Forelimb muscle (tissue), 1 donor: ENCODE measurements at regions not wholly inside any gene's neighbourhood (a gene's known extent, or its start where the extent isn't known, plus 50 kb on each side); places are given as distances from the start of the nearest gene placed in this dataset.
A peak's percentile ranks its signal among the peaks of the same experiment; 100 is the strongest.
"Not testable (repeated sequence)": the region's sequence is repeated elsewhere in the genome, so short reads cannot be mapped to it uniquely, and the experiment has no call there.

Source experiments
- DNase-seq: peaks from one replicate; pipeline ENCODE4 v3.0.0-alpha.2; 2013; ENCODE audit warnings: low read depth

DNA sequence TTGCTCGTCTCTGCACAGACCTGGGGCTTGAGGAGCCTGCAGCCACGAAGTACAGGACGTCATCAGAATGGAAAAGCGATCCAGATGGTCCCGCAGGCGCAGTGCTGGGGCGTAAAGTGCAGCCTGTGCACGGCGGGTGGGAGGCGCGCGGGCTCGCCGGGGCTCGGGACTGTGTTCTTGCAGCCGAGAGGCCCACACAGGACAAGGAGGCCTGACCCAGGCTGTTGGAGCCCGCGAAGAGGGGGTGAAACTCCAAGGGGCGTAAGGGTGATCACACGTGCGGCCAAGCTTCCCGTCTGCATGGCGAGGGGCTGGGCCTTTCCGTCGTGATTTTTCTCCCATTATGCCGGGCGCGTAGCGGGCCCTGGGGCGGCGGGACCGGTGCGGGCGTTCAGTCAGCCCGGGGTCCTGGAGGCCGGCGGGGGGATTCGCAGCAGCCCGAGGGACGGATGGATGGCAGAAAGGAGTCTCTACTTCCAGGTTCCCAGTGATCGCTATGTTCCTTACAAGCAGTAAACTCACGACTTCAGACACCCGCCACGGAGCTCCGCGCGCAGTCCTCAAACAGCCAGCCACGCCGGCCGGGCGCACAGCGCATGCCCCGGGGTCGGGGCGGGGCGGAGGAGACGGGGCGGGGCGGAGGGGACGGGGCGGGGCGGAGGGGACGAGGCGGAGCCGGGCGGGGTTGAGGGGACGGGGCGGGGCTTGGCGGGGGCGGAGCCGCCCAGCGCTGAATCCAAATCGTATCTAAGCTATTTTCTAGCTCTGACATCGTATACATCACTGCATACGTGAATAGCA, 141.0 kb upstream of the KCNJ18 start:
- DNase-seq = peak; percentile 66

DNA sequence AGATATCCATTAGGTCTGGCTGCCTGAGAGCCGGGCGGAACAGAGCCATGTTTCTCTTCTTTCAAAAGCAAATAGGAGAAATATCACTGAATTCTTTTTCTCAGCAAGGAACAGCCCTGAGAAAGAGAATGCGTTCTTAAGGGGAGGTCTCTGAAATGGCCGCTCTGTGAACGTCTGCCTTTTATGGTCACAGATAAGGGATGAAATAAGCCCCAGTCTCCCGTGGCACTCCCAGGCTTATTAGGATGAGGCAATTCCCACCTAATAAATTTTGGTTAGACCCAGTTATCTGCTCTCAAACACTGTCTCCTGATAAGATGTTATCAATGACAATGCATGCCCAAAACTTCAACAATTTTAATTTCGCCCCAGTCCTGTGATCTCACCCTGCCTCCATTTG, 133.4 kb upstream of the KCNJ18 start:
- not testable (repeated sequence) for DNase-seq

DNA sequence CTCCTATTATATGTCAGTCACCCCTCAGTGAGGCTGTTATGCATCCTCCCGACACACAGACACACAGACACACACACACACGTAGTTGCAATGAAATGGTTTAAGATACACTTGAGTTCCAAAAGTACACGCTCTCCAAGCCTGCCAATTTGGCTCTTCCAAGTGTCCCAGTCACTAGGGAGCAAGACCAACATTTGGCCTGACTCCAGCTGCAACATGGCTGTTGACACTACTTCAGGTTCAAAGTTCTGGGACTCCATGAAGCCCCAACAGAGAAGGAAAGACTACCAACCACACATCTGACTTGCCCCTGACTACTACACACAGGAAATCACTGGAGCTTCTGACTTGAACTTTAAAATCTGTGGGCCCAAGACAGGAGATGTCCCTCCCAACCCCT, 128.1 kb upstream of the KCNJ18 start:
- DNase-seq = no peak

DNA sequence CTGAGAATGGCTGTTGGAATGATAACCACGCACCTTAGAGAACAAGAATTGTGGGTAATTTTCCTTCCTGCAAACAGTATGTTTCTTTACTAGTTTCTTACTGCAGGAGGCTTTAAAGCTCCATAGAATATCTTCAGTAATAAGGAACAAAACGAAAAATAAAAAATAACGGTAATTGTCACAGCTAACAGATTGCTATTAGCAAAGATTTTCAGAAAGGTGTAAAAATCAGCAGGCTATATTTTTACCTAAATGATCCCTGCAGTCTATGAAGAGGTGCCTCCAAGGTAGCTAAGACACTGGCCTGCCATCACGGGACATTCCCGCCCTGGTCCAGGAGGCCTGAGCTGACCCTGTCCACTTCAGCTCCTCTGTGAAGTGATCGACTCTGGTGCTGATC, 127.6 kb upstream of the KCNJ18 start:
- DNase-seq = not testable (repeated sequence)

DNA sequence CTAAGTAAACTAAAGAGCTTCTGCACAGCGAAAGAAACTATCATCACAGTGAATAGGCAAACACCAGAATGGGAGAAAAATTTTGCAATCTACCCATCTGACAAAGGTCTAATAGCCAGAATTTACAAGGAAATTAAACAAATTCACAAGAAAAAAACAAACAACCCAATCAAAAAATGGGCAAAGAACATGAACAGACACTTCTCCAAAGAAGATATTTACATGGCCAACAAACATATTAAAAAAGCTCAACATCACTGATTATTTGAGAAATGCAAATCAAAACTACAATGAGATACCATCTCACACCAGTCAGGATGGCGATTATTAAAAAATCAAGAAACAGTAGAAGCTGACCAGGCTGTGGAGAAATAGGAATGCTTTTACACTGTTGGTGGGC, 121.9 kb upstream of the KCNJ18 start:
- DNase-seq = not testable (repeated sequence)

DNA sequence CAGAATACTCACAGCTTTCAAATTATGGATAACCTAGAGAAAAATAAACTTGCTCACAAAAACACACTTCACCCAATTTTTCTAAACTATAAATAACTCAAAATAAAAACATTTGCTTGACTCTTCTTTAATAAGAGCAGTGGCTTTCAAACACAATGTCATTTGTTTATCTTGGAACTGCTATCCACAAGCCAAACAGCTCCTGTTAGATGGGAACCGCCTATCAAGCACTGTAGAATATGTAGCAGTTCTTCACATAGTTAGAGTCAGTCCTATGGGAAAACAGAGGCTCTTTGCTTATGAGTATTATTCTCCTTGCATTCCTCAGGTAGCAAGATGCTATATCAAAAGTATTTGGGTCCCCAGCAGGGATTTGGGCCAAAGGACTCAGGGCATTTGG, 120.2 kb upstream of the KCNJ18 start:
- DNase-seq = not testable (repeated sequence)

DNA sequence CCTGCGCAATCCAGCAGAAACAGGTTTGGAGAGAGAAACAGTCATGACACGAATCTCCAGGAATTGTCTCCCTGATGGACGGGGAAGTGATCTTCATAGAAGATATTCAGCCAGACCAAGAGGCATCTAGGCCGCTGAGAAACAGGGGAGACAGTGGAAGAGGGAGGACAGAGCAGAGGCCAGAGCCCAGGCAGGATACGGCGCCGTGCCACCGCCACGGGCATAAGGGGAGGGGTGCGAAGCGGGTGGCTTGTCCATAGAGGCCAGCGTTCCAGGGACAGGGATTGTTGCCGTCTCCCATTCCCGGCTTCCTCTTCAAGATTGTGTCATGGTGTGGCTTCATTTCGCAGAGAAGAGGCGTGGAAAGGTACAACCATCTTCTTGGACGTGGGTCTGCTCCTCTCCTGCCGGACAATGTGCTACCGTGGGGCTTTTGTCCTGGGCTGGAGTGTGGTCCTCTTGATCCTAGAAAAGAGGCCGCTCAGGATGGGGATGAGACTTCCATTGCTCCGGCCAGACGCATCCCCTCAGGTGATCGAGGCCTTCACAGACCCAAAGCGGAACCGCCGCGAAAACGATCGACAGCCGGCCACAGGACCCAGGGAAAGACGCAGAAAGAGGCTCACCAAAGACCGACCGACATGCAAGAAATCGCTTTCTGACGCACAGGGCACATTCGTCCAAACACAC, 118.9 kb upstream of the KCNJ18 start:
- DNase-seq = not testable (repeated sequence)

DNA sequence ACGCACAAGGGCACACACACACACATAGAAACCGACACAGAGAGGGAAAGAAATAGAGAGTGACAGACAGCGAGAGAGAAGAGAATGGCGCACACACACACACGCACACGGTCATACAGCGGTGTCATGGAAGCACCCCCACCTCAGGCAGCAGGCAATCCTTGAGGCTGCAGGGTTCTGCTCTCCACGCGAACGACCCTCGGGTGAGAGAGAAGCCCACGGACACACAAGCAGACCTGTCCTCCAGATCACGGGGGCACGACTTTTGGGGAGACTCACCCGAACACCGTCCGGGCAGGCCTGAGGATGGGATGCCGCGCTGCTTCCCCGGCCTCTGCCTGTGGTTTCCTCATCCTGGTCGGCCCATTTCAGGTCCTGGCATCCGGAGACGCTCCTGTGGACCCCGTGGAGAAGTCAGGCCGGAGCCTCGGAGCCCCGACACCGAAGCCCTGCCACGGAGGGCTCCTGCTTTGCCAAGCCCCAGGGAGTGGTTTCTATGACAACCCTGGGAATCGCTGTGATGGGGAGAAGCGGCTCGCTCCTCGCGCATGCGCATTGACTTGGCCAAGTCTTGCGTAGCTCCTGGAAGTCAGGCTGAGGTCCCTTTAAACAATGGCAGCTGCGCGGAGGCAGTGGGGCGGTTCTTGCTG, 118.2 kb upstream of the KCNJ18 start:
- peak; percentile 47 for DNase-seq

DNA sequence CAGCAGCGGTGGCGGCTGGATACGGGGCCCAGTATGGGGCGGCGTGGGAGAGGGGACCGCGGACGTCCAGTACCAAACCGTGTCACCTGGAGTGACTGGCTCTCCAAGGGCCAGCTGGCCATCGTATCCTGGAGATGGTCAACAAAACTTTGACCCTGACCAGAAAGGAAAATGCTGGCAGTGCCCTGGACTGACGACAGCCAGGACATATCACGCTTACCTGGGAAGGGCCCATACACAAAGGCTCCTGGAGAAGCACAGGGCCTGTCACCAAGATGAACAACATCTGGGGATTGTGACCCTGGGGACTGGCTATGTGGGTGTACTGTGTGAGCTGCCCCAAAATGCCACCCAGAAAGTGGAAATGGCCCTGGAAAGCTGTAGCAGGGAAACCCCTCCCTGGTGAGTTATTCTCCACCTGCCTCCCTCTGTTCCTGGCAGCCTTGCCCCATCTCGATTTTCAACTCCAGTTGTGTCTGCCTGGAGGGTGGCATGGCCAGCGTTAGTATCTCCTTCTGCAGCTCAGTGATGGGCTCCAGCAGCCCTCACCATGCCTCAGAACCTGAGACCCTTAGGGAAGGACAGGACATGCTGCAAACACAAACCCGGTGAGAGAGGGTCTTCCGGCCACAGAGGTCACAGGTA, 117.6 kb upstream of the KCNJ18 start:
- not testable (repeated sequence) for DNase-seq

DNA sequence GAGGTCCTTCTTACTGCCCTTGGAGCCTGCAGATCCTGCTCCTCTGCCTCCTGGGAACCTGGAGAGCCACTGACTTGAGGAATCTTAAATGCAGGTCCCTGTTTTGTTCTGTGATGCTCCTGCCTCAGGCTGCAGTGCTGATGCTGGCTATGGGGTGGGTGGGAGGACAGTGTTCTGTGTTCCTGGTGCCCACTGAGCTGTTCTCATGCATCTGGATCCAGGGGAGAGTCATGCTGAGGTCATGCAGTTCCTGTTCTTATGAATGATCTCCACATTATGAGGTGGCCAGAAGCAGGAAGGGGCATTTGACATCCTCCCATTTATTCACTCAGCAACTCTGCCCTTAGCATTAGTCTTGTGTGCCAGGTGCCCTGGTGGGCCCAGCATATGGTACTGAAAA, 113.5 kb upstream of the KCNJ18 start:
- not testable (repeated sequence) for DNase-seq

DNA sequence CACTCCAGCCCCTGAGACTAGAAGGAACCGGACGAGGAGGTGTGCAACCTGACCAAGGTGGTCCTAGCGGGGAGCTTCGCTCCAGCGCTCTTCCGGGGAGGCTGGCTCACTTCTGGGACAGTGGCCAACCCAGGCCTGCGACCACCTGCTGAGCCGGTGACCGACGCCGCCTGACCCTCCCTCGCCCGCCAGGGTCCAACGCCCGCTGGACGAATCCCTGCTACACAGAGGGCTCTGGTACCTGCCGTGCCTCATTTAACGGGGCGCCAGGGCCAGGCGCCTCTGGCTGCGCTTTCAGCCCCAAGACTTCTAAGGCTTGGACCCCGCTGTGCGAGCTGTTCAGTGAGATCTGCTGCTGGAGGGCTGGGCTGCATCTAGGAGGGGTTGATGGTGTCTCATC, 99.5 kb upstream of the KCNJ18 start:
- DNase-seq = no peak

DNA sequence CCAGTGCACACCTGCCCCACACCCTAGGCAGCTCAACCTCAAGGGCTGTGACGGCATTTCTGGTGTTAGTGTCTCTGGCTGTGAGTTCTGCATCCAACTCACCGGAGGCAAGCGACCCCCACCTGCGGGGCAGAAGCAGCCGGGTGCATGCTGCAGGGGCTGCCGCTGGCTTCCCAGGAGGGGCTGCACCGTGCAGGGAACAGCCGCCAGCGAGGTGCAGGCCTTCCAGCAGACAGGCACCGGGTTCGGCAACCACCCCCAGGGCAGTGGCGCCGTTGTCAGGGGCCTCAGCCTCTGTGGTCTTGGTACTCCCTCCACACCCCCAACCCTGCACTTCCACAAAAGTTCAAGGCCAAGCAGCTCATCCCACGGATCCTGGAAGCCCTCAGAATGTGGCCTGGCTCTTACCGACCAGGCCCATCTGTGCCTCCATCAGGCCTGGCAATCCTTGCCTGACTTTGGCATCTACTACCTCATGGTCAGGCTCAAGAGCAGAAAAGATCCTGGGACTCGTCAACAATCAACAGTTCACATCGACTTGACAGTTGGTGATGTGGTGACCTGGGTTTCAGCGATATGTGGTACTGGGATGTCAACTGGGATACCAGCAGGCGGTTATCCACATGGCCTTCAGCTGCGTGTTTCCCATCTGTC, 98.7 kb upstream of the KCNJ18 start:
- DNase-seq = not testable (repeated sequence)

DNA sequence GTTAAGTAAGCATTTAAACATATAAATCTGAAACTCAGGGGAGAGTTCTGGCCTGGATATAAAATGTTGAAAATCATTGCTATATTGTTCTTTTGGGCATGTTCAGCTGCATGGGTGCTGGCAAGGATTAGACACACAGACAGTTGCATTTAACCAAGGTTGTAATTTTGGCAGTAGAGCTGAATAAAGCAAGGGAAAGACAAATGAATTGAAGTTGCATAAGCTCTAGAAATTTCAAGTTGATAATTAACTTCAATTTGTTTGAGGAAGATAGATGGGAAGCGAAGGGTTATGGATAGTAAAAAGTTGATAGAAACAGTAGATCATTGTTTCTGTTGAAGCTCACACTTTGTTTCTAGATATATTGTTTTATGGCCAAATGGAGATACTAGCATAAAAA, 97.2 kb upstream of the KCNJ18 start:
- no peak for DNase-seq

DNA sequence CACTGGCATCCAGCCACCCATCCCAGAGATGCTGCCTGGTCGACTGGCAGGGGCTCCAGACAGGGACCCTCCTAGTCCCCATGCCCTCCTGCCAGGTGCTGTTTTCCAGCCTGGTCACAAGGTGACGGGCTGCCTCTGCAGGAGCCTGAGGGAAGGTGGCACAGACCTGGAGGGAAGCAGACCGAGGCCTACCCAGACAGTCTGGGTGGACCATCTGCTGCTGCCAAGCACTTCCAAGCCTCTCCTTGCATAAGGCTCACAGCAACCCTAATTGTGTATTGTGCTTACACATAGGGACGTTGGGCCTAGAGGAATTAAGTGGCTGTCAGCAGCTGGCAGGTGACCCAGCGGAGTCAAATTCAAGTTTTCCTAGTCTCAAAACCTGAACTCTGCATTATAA, 90.1 kb upstream of the KCNJ18 start:
- no peak for DNase-seq

DNA sequence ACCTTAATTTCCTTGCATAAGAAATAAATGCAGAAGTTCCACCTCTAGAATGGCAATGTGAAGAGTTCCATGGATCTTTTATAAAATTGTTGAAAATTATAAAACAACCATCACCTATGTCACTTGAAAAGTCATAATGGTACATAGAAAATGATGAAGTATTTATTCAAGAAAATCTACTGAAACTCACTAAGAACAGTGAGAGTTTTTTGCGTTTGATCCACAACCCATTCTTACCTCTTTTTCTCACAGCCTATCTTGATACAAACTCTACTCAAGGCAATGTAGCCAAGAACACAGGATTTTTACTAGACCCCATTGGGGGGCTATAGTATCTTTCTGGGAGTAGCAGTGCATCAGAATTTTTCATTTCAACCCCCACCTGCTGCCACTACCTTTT, 89.0 kb upstream of the KCNJ18 start:
- not testable (repeated sequence) for DNase-seq

DNA sequence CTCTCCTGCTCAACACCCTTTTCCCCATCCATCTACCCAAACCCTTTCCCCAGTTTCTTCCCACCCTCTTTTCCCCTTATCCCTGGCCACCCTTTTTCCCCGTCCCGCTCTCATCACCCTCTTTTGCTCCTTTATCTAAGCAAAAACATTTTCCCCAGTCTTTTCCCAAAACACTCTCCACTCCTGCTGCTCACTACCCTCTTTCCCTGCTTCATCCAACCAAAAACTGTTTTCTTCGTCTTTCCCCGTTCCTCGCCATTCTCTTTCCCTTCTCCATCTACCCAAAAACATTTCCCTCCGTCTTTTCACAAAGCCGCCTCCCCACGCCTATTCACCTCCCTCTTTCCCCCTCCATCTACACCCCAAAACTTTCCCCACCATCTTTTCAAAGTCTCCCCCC, 80.9 kb upstream of the KCNJ18 start:
- DNase-seq = not testable (repeated sequence)

DNA sequence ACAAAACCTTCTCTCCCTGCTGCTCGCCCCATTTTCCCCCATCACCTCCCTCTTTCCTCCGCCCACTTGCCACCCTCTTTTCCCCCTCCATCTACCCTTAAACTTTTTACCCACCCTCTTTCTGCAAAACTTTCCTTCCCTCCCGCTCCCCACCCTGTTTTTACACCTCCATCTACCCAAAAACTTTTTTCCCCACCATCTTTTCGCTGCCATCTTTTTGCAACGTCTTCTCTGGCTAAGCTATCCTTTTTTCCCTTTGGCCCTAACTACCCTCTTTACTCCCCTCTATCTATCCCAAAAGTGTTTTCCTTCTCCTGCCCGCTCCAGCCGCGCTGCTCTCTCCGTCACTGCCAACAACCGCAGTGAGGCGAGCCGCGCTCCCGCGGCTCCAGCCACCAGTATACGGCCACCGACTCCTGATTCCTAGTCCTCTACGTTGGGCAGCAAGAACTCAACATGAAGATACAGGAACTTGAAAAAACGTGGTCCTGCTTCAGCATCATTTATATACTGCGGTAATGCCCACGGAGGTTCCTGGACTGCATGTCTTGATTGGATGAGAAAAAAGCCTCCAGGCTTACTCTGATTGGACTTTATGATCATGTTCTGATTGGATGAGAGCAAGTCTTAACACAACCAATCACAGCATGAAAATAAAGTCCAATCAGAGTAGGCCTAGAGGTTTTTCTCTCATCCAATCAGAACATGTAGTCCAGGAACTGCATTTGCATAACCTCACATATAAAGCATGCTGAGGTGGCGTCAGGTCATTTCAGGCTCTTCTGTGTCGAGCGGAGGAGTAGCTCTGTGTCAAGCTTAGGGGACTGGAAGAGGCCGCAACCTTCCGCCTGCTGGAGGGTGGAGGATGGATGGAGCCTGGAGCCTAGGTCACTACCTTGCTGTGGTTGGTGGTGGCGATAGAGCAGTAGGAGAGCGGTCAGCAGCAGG, 79.9 kb upstream of the KCNJ18 start:
- not testable (repeated sequence) for DNase-seq

DNA sequence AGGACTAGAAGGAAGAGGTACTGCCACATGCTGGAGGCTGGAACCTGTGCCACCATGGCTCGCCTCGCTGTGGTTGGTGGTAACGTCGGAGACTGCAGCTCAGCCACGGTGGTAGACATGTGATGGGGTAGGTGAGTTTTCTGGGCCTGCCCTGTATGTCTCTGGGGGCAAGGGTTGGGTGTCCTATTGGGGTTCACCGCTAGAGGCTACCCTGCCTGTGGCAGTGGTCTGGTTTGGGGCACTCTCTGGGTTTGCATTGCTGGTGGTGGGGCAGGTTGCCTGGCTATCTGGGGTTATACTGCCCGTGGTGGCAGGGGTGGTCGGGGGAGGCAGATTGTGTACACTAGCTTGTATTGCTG, 79.3 kb upstream of the KCNJ18 start:
- DNase-seq = no peak

DNA sequence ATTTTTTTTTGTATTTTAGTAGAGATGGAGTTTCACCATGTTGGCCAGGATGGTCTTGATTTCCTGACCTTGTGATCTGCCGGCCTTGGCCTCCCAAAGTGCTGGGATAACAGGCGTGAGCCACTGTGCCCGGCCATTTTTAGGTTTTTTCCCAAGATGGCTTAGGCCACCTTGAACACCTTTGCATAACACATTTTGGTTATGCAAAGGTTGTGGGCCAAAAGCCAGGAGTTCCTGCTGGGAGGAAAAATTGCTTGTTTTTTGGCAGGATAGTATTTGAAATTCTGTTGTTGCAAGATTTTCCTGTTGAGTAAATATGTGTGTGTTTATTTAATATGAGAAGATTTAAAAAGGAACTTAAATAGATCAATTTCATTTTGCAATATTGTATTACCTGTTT, 65.3 kb upstream of the KCNJ18 start:
- not testable (repeated sequence) for DNase-seq
